Smooth muscle cell (in vitro differentiated cells): ENCODE measurements at regions not wholly inside any gene's neighbourhood (a gene's known extent, or its start where the extent isn't known, plus 50 kb on each side); places are given as distances from the start of the nearest gene placed in this dataset.
"Not testable (repeated sequence)": the region's sequence is repeated elsewhere in the genome, so short reads cannot be mapped to it uniquely, and the experiment has no call there.

Source experiments
- DNase-seq: peaks from one replicate; lab custom pipeline; 2025; ENCODE audit not compliant: unreplicated experiment; lab: John Stamatoyannopoulos, UW
- H2AFZ ChIP-seq: fragments of 200-600 bp; sonication (generic); 2 replicates; pipeline ENCODE4 v1.6.0; 2016; ENCODE audit warnings: antibody characterized with exemption, low read depth, mild to moderate bottlenecking
- H3F3A ChIP-seq: fragments of 200-600 bp; sonication (generic); 2 replicates; pipeline ENCODE4 v1.6.0; 2017; ENCODE audit warnings: antibody characterized with exemption, low read depth
- H3K27ac ChIP-seq: fragments of 200-600 bp; sonication (generic); 2 replicates; pipeline ENCODE4 v1.5.1; 2016; ENCODE audit warnings: low read depth, mild to moderate bottlenecking
- H3K27me3 ChIP-seq: fragments of 200-600 bp; sonication (generic); 2 replicates; pipeline ENCODE4 v1.6.1; 2016; ENCODE audit warnings: low read depth, mild to moderate bottlenecking
- H3K36me3 ChIP-seq: fragments of 200-600 bp; sonication (generic); 2 replicates; pipeline ENCODE4 v1.5.1; 2016; ENCODE audit warnings: low read depth
- H3K4me1 ChIP-seq: fragments of 200-600 bp; sonication (generic); 2 replicates; pipeline ENCODE4 v1.5.1; 2016; ENCODE audit warnings: low read depth
- H3K4me2 ChIP-seq: fragments of 200-600 bp; sonication (generic); 2 replicates; pipeline ENCODE4 v1.6.0; 2016; ENCODE audit warnings: mild to moderate bottlenecking
- H3K4me3 ChIP-seq: fragments of 200-600 bp; sonication (generic); 2 replicates; pipeline ENCODE4 v1.5.1; 2016; ENCODE audit warnings: mild to moderate bottlenecking
- H3K79me2 ChIP-seq: fragments of 200-600 bp; sonication (generic); 2 replicates; pipeline ENCODE4 v1.6.0; 2016; ENCODE audit warnings: low read depth, mild to moderate bottlenecking
- H3K9ac ChIP-seq: fragments of 200-600 bp; sonication (generic); 2 replicates; pipeline ENCODE4 v1.6.0; 2016; ENCODE audit warnings: low read depth
- H3K9me3 ChIP-seq: fragments of 200-600 bp; sonication (generic); replicated peaks from 2 replicates; pipeline ENCODE4 v1.5.1; 2016; ENCODE audit warnings: low read depth
- H4K20me1 ChIP-seq: fragments of 200-600 bp; sonication (generic); 2 replicates; pipeline ENCODE4 v1.6.0; 2016; ENCODE audit warnings: low read depth
- CTCF ChIP-seq: fragments of 200-600 bp; sonication (generic); IDR thresholded peaks from 2 replicates; pipeline ENCODE4 v1.5.1; 2017; ENCODE audit warnings: borderline replicate concordance, mild to moderate bottlenecking, antibody characterized with exemption; ENCODE audit not compliant: insufficient read depth, poor library complexity, severe bottlenecking
- WGBS: methylation state at CpG from one replicate; pipeline ENCODE4 v1.1.7; 2016; ENCODE audit warnings: low lambda C conversion rate; 5-methylcytosine and 5-hydroxymethylcytosine counted together

- H3K79me2 ChIP-seq, H3K4me2 ChIP-seq, H2AFZ ChIP-seq, H4K20me1 ChIP-seq, H3K36me3 ChIP-seq, H3K9ac ChIP-seq, H3K27ac ChIP-seq, DNase-seq, H3K4me1 ChIP-seq, H3K9me3 ChIP-seq, H3K4me3 ChIP-seq, H3F3A ChIP-seq: not testable (repeated sequence)
- H3K27me3 ChIP-seq, result peaks cover 13% of the 10 kb centered on the region
- 33% methylated on average over 32 of the region's 32 CpGs for WGBS
- TF ChIP-seq CTCF, result peak; percentile 56
Observed at GRCh38 chr9:34760196-34761040, 50.5 kb upstream of the CCL21 start.
